ENCODE measurements at regions not wholly inside any gene's neighbourhood (a gene's known extent, or its start where the extent isn't known, plus 50 kb on each side); places are given as distances from the start of the nearest gene placed in this dataset.

GRCh38 chr13:108361769-108362168 is 92.3 kb downstream of the TNFSF13B start:
- Histone ChIP-seq H3K27me3 (ENCODE audit: control insufficient read depth in 2 of 2, insufficient read depth in 2 of 2, low read length in 2 of 2) (no peaks in the 10 kb centered on the region), H3K27ac (ENCODE audit: insufficient read depth, low read depth, low read length) (no peak overlapping the region)

More at GRCh38 chr13:108361769-108362168, 92.3 kb downstream of the TNFSF13B start:
- dilution Hi-C loops (cut with MboI; ENCODE audit: extremely low pct_ligation_motif_present, low sequenced_read_pairs) (no loop called here), intact Hi-C loops (cut with micrococcal nuclease) (no loop called here)
- no peak for FAIRE-seq
- no TSS peak for BruUV-seq (replicated peaks)
- Histone ChIP-seq H3K36me3 (ENCODE audit: control insufficient read depth in 2 of 2, extremely low read depth in 1 of 2, insufficient read depth in 2 of 2, low read length in 2 of 2) (no peaks in the 10 kb centered on the region), H3K4me3 (replicated peaks in 1 of 3; ENCODE audit: insufficient read depth in 1 of 3, low read depth in 1 of 3, low read length in 3 of 3) (no peak overlapping the region), H2AFZ (ENCODE audit: low read depth, low read length) (no peak overlapping the region), H3K4me2 (ENCODE audit: insufficient read depth, low read length) (no peak overlapping the region), H3K79me2 (ENCODE audit: control insufficient read depth, insufficient read depth, low read length) (no peaks in the 10 kb centered on the region), H3K9me3 (replicated peaks; ENCODE audit: control insufficient read depth, insufficient read depth, low read length) (no peaks in the 10 kb centered on the region), H4K20me1 (replicated peaks; ENCODE audit: control insufficient read depth, extremely low read depth, insufficient read depth, low read length) (no peaks in the 10 kb centered on the region), H3K4me1 (ENCODE audit: control insufficient read depth, extremely low read depth, insufficient read depth, low read length) (no peaks in the 10 kb centered on the region), H3K9me1 (replicated peaks; ENCODE audit: control insufficient read depth, extremely low read depth, insufficient read depth, low read length) (no peaks in the 10 kb centered on the region), H3K9ac (replicated peaks; ENCODE audit: extremely low read depth, insufficient read depth, low read length) (no peak overlapping the region)
- no peak for DNase-seq (ENCODE audit: low read depth, low spot score)
- ChIA-PET POLR2A (no interaction called here), CTCF (no interaction called here)
- TF ChIP-seq GATA2 (IDR thresholded peaks at IDR 0.05; ENCODE audit: insufficient read depth, insufficient read length, low read depth, low read length) = no peak
- TF ChIP-seq, protein P1, sequence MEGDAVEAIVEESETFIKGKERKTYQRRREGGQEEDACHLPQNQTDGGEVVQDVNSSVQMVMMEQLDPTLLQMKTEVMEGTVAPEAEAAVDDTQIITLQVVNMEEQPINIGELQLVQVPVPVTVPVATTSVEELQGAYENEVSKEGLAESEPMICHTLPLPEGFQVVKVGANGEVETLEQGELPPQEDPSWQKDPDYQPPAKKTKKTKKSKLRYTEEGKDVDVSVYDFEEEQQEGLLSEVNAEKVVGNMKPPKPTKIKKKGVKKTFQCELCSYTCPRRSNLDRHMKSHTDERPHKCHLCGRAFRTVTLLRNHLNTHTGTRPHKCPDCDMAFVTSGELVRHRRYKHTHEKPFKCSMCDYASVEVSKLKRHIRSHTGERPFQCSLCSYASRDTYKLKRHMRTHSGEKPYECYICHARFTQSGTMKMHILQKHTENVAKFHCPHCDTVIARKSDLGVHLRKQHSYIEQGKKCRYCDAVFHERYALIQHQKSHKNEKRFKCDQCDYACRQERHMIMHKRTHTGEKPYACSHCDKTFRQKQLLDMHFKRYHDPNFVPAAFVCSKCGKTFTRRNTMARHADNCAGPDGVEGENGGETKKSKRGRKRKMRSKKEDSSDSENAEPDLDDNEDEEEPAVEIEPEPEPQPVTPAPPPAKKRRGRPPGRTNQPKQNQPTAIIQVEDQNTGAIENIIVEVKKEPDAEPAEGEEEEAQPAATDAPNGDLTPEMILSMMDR (IDR thresholded peaks at IDR 0.05; ENCODE audit: extremely low read depth in 1 of 2, insufficient read depth in 1 of 2, low read depth in 1 of 2, low read length in 2 of 2) = no peak
- TF ChIP-seq POLR2AphosphoS5 (IDR thresholded peaks at IDR 0.05; ENCODE audit: insufficient read depth, low read depth, low read length) = no peak
- TF ChIP-seq EZH2 (IDR thresholded peaks at IDR 0.05; ENCODE audit: borderline replicate concordance, low read depth, low read length, severe bottlenecking) = no peak
- no peak for TF ChIP-seq FOS (IDR thresholded peaks at IDR 0.05; ENCODE audit: borderline replicate concordance, insufficient read depth, low read length)
- TF ChIP-seq MAX (IDR thresholded peaks at IDR 0.05; ENCODE audit: insufficient read depth, insufficient read length) = no peak
- no peak for TF ChIP-seq POLR2A (IDR thresholded peaks at IDR 0.05; ENCODE audit: low read depth, low read length)
- TF ChIP-seq MYC (IDR thresholded peaks at IDR 0.05; ENCODE audit: low read depth, low read length) = no peak
- no peak for TF ChIP-seq JUN (IDR thresholded peaks at IDR 0.05; ENCODE audit: borderline replicate concordance, insufficient read depth, insufficient read length, low read depth)
